GM21723 (cell line): ENCODE measurements at regions not wholly inside any gene's neighbourhood (a gene's known extent, or its start where the extent isn't known, plus 50 kb on each side); places are given as distances from the start of the nearest gene placed in this dataset.
"Not testable (repeated sequence)": the region's sequence is repeated elsewhere in the genome, so short reads cannot be mapped to it uniquely, and the experiment has no call there.

ENCODE experiments used
- ATAC-seq: cut with Tn5 transposase; IDR thresholded peaks from one replicate; pipeline ENCODE4 v1.9.1; 2021; ENCODE audit warnings: mild to moderate bottlenecking, moderate library complexity; ENCODE audit not compliant: unreplicated experiment

GRCh38 chr15:38852188-38852587 is 287.6 kb upstream of the RASGRP1 start:
- ATAC-seq, result not testable (repeated sequence)

DNA sequence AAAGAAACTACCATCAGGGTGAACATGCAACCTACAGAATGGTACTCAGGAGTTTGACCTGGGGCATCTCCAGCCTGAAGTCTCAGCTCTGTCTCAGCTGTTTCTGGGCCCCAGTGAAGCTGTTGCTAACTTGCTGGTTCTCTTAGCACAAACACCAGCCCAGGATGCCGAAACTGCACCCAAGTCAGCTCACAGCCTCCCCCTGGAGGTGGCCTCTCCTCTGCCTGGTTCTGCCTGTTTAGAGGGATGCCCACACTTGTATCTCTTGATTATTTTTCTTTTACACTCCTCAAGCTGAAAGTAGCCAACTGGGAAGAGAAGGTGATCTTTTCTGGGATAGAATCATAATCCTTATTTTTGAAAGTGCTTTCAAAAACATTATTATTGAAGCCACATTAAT is 289.0 kb upstream of the RASGRP1 start:
- no peak for ATAC-seq

DNA sequence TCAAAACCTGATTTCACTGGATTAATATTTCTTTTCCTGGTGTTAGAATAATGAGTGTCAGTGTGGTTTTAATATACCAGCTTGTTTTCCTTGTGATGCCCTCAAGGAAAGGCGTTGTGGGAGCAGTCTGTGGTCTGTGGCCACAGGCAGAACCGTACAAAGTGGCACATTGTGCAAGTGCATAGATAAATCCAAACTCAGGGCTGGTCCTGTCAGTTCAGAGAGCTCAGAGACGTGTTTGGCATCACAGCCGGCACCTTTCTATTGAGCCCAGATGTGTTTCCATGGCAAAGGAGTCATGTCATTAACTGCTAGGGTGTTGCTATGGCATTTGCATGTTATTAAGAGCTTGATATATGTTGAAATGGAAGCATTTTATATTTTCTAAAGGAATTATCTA is 289.9 kb upstream of the RASGRP1 start:
- no peak for ATAC-seq

DNA sequence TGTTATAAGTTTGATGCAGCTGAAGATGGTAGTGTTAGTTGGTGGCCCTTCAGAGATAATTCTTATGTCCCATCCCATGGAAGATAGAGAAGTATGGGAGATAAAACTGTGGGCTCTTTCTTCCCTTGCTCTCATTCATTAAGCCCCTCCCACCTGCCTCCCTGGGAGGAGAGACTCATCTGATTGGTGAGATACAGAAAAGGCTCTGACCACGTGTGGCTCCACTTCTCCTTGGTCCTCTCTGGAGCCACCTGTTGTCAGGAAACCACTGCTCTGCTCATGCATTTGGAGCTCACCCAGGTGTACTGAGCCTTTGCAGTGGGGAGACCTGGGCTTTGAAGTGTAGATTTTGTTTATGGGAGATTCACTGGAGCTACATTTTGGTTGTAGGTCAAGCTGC is 293.2 kb upstream of the RASGRP1 start:
- no peak for ATAC-seq

DNA sequence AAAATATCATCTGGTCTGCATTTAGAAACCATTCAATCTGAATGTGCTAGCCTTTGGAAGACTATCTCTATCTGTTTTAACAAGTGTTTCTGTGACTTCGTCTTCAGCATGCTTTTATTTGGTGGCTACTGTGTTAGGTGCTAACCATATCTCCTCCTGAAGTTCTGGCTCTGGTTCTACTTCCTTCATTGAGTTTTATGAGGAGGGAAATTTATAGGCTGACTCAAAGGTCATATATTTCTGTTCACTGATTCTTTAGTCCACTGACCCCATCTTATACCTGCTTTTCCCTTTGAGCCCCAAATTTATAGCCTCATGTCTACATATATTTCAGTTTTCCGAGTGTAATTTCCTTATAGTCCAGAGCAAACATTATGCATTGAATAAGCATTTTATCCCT is 295.0 kb upstream of the RASGRP1 start:
- ATAC-seq, result no peak

GRCh38 chr15:38860253-38860652 is 295.6 kb upstream of the RASGRP1 start:
- ATAC-seq, result no peak

DNA sequence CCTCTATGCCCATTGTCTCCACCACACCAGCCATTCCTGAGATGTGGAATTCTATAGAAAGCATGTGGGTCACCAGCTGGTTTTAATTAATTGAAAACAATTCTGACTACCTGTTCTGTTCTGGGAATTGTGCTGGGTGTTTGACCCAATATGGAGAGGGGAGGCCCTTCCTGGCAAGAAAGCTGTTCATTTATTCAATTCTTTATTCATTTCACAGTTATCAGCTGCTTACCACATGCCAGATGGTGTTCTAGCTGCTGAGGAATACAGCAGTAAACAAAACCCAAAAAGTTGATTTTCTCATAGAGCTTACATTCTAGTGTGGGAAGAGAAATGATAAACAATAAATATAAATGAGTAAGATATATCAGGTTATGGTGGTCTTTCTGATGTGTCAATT is 296.1 kb upstream of the RASGRP1 start:
- no peak for ATAC-seq

DNA sequence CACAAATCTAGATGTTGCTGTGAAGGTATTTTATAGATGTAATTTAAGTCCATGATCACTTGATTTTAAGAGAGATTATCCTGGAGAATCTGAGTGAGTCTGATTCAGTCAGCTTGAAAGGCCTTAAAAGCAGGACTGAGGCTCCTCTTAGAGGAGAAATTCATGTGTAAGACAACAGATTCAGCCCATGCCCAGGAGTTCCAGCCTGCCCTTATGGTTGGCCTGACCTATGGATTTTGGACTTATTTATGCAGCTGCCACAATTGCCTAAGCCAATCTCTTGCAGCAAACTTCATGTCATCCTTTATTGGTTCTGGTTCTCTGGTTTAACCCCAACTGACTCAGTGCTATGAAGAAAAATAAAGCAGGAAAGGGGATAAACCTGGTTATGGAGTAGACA is 296.5 kb upstream of the RASGRP1 start:
- no peak for ATAC-seq

DNA sequence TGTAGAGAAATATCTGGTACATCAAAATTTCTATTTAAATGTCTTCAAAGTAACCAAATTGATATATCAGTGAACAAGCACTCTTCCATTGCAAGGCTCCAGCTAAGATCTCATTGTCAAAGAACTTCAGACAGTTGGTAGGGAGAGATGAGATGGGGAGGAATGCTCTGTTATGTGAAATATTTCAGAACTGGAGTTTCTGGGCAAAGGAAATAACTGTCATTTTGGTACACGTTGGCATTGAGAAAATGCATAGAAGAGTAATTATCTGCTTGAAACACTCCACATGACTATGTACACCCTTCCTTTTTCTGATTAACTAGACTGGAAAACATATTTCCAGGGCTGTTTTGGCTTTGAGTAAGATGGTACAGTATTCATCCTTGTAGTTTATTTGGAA is 297.5 kb upstream of the RASGRP1 start:
- ATAC-seq, result no peak

DNA sequence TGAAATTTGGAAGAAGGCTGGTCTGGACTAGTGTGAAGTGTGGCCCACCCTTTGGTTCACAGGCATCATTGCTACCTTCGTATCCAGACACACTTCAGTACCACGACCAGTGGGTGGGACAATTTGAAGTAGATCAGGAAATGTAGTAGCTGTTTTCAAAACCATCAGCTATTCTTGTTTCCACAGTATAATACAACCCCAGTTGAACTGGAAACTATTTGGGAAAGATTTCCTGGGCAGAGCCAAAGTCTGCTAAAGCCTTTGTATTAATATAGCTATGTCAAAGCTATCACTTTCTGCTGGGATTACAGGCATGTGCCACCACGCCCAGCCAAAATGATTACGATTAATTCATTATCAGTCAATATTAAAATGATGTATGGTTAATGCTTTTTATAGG is 298.8 kb upstream of the RASGRP1 start:
- ATAC-seq, result no peak

DNA sequence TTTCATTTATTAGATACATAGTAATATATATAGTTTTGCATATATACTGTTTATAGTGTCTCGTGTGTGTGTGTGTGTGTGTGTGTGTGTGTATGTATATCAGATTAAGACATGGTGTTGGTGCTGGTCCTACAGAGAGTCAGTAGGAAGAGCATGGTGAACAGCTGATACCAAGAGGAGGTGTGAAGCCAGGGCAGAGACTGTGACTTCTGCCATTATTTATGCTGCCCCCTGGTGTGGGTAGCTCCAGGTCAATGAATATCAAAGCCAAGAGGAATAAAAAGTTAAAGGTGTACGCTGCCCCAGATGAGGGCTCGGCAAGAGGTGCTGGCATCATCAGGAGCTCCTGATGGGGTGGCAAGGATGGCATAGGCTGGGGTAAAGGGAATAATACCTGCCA is 299.5 kb upstream of the RASGRP1 start:
- no peak for ATAC-seq

- ATAC-seq, result no peak
Observed at GRCh38 chr15:38864827-38865581, 300.4 kb upstream of the RASGRP1 start.

DNA sequence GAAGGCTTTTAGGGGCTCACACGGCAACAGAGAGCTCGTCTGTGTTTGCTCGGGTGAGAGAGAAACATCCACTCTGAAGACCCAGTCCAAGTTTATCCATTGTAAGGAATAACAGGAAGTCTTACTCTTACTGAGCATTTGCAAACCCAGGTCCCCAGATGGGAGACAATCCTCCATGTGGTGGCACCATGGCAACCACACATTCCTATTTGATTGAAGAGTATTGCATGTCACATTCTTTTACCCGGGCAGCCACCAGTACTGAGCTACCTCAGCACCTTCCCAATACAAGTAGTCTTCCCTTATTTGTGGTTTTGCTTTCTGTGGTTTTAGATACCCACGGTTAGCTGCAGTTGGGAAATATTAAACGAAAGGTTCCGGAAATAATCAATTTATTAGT is 302.9 kb upstream of the RASGRP1 start:
- ATAC-seq, result no peak

DNA sequence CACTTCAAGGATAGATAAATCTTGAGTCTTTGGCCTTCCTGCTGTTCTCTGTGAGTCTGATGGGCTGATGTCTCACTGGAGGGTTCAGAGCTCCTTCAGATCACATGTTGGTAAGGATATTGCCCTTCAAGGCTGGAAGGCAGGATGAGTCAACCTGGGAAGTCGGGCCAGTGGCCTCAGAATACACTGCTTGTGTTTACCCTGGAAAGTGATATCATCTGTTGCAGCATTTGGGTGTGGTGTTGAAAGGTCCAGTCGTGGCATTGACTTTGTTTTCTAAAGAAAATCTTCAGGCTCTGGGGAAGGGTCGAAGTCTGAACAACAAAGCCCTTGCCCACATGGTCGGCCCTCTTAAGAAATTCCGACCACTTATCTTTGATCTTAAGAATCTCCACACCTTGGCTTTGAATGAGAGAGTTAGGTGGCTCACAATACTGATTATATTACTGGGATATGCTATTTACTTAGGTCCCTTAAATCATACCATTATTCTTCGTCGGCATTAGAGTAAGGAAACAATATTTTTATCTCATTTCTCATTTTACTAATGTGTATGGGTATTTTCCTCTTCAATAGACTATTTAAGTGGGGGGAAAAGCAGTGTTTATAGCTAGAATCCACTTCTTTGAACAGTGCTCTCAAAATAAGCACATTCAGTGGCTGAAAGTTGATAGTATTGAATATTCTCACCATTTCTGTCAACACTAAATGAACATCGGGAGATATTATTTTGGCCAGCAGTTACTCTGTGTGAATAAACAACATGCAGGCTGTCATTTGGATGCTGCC is 303.9 kb upstream of the RASGRP1 start:
- ATAC-seq, result no peak

GRCh38 chr15:38871638-38872037 is 307.0 kb upstream of the RASGRP1 start:
- ATAC-seq, result no peak

DNA sequence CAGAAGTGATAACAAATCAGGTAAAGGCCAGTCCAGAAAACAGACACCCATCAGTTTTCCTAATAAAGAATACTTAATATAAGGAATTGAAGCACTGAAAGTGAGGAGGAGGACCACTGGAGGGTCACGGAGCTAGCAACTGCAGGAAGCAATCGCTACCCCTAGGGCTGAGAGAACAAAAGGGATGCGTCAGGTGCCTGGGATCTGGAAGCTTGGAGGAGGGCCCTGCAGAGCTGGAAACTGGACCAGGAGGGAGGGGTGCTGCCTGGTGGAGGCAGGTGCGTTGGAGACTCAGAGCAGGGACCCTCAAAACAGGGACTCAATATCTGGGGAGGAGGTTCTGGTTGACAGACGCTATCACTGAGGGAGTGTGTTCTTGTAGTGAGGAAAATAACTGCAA is 308.1 kb upstream of the RASGRP1 start:
- no peak for ATAC-seq

GRCh38 chr15:38873158-38873557 is 308.5 kb upstream of the RASGRP1 start:
- no peak for ATAC-seq

DNA sequence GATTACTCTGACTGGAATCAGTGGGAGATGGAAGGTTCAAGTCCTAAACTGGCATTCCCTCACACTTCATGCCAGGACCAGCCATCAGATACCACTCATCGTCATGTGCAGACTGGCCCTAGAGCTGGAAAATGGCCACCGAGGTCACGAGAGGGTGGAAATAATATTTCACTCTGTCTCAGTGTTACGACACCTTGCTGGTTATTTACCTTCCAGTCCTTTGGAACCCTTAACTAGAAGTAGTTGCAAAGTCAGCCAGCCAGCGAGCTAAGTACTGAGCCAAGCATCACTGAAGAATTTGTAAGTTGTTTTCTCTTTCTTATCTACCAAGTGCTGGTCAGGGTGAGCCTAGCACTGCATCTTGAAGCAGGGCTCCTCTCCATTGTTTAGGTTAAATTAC is 309.9 kb upstream of the RASGRP1 start:
- ATAC-seq, result no peak

GRCh38 chr15:38876211-38876610 is 311.6 kb upstream of the RASGRP1 start:
- no peak for ATAC-seq

DNA sequence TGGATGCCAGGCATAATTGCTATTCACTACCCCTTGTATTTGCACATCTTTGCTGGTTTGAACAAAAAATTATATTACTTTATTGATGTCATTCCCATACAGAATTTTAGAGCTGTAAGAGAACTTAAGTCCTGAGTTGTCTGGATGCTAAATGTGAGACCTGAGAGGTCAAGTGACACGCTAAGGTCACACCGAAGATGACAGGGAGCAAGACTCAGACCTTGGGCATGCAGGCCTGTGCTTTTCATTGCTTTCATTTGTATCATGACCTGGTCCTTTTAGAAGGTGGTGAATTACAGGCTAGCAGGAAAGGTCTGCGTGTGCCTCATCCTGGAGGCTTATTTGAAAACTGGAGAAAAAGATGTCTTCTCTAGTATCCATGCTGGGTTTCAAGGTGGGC is 312.0 kb upstream of the RASGRP1 start:
- ATAC-seq, result no peak

DNA sequence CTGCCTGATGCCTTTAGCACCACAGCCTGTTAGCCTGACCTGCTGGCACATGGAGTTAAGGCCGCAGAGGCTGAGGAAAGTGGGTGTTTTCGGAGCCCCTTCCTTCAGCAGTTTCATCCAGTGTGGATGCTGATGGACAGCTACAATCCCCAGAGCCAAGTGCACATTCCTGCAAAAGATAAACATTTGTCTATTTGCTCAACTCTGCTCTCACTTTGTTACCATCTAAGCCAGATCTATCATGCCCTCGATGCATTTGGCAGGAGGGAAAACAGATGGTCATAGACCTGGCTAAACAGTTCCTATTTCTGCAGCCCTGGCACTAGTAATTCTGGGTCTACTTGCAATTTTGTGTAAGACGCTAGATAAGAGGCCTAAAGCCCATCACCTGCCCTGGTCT is 312.9 kb upstream of the RASGRP1 start:
- ATAC-seq, result no peak

- ATAC-seq, result no peak
Observed at GRCh38 chr15:38878026-38878425, 313.4 kb upstream of the RASGRP1 start.

DNA sequence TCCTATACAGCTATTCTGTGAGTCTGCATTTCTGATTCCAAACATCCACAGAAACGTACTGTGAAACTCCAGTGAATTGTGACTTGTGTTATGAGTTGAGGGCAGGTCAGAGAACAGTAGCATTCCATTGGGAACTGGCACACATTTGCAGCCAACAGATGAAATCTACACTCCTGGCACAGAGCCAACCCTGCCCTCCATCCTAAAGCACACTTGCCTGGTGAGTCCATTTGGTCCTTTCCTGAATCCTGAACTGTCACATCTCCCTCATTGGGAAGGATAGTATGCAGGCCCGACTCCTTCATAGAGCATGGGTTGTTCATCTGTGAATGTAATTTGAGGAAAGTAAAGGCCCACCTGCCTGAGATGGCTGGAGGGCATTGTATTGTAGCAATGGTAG is 314.3 kb upstream of the RASGRP1 start:
- no peak for ATAC-seq
